ENCODE measurements at regions not wholly inside any gene's neighbourhood (a gene's known extent, or its start where the extent isn't known, plus 50 kb on each side); places are given as distances from the start of the nearest gene placed in this dataset.
A peak's percentile ranks its signal among the peaks of the same experiment; 100 is the strongest.

DNA sequence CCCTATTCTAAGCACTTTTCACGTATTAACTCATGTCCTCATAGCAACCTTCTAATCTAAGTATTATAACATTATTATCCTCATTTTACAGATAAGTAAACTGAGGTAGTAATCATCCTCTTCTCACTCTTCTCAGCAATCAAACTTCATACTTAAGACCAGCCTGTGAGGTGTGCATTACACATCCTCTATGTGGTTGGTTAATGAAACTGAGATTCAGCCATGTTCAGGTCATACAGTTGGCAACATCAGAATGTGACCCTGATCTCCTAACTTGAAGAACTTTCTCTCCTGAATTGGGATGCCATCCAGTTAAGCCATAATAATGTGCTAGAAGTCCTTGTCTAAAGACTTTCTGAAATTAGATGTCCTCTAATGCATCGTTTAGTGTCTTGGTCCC is 275.1 kb upstream of the ANKRD55 start:
- DNase-seq: no peak

DNA sequence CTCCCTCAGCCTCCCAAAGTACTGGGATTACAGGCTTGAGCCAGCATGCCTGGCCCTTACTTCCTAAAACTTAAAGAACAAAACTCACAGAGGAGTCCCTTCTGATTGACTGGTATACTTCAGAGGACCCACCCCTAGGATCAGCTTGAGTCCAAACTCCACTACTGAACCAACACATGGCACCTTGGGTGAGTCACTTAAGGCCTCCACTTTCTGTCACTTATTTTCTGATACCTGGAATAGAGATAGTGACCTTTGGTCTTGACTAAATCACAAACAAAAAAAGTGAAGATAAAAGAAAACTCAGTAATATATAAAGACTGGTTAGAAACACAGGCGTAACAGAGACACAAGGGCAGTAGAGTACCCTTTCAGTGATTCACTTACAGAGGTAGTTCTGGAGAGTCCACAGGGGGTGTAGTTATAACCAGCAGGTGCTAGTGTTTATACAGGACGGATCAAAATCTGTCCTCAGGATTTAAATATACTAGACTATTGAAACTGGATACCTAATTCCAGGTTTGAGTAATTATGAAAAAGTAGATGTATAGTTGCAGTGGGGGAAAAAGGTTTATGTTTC is 274.3 kb upstream of the ANKRD55 start:
- no peak for DNase-seq

DNA sequence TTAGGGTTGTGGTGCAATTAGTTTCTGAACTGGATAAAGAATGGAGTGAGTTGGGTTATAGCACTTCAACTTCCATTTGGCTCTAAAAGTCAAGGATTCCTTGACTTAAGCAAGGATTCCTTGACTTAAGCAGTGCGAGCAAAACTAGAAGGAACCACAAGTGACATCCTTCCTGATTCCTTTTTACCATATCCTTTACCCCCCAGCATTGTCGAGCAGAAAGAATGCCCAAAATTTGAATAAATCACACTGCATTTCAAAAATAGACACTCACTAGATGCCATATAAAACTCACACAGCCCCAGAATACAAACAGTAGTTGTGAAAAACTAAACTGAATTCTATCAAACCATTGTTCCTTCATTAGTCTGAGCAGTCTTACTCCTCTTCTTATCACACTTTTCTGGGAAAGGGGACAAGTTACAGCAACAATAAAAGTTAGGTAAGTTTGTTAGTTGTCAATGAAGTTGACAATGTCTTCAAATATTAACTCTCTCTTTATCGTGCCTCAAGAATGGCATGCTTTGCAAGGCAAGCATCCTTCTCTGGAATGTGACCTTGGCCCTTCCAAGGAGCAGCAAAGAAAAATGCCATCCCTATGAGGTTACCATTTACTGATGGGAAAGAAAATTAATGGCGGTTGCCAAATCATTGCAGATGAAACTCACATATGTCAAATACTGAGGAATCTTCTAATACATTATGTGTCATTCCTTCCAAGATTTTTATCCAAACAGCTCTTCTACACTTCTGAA is 273.3 kb upstream of the ANKRD55 start:
- DNase-seq: no peak

DNA sequence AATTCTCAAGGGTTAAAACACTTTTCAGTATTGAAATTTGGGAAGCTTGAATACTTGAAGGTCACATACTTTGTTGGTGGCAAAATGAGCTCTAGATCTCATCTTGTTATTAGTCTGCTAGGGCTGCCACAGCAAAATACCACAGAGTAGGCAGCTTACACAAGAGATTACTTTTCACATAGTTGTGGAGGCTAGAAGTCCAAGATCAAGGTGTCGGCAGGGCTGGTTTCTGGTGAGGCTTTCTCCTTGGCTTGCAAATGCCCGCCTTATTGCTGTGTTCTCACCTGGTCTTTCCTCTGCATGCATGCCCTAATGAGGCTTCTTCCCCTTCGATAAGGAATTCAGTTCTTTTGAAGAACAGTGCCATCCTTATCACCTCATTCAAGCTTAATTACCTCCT is 270.8 kb upstream of the ANKRD55 start:
- DNase-seq: no peak

DNA sequence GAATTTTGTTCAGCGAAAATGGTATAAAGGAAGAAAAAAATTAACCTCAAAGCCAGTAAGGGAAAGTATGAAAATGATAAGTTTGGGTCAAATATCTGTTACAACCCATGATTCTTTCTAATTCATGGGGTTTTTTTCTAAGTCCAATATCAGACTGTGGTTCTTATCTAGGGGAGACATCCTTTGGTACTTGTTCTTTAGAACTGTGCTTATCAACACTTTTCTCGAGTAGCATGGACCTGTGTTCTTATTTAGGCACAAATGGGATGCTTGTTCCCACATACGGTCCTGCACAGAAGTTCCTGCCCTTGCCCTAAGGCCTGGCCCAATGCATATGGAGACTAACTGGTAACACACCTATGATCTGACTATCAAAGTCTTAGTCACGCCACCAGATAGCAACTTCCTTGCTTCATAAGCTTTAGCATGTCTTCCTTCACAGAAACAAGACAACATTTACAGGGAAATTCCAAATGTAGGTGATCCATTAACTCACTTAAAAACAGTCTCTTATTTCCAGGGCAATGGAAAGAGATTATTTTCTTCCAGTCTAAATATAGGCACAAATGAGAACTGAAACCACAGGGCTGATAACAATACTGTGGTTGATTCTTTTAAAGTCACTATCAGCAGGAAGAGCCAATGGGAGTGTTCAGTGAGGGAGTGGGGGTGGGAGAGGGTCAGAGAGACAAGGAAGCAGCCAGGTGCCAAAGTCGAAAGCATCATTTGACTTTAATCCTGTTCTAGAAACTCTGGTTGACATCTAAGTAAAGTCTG is 268.8 kb upstream of the ANKRD55 start:
- no peak for DNase-seq

DNA sequence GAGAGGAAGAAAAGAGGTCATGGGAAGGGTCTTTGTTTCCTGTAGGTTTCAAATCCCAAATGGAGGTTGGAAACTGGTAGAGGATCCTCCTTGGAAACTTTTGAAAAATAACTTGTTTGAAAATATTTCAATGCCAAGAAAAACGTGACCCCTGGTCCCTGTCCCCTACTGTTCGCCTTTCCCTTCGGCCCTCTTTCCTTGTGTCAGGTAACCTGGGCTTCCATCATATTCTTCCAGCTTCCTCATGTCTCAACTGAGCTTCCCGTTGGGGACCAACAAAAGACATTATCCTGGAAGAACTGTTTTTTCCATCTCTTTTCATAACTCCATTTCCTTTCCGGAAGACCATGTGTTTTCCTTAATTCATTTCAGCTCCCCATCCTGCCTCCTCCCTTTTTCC is 266.8 kb upstream of the ANKRD55 start:
- no peak for DNase-seq

- DNase-seq: no peak
Observed at GRCh38 chr5:56499491-56499890, 266.4 kb upstream of the ANKRD55 start.

DNA sequence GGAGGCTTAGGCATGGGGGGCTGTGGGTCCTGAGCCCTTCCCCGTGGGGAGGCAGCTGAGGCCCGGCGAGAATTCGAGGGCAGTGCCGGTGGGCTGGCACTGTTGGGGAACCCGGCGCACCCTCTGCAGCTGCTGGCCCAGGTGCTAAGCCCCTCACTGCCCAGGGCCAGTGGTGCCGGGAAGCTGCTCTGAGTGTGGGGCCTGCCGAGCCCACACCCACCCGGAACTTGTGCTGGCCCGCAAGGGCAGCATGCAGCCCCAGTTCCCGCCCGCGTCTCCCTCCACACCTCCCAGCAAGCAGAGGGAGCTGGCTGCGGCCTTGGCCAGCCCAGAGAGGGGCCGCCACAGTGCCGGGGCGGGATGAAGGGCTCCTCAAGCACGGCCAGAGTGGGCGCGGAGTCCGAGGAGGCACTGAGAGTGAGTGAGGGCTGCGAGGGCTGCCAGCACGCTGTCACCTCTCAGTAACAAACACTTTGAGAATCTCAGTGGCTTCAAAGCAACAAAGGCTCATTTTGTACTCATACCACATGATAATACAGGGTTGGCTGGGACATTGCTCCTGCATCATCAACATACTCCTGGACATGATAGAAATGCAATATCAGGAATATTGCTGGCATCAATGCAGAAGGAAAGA is 265.7 kb upstream of the ANKRD55 start:
- DNase-seq: no peak

DNA sequence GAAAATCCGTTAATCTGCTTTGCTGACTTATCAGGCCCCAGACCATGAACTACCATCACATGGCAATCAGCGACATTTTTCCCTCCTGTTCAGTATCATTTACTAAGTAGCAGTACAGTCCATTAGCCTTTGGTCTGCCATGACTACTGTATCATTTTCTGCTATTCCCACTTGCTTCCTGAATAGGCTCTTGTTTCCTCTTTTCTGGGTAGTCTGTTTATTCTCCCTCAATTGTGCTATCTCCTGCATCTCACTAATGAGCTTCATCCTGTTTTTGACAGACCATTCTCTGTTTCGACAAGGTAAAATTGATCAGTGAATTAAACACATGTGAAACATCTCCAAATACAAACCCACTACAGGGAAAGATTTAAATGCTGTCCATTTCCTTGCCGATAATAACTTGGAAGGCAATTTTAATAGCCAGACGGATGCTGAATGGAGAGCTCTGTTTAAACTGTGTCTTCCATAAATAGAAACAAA is 263.5 kb upstream of the ANKRD55 start:
- no peak for DNase-seq

DNA sequence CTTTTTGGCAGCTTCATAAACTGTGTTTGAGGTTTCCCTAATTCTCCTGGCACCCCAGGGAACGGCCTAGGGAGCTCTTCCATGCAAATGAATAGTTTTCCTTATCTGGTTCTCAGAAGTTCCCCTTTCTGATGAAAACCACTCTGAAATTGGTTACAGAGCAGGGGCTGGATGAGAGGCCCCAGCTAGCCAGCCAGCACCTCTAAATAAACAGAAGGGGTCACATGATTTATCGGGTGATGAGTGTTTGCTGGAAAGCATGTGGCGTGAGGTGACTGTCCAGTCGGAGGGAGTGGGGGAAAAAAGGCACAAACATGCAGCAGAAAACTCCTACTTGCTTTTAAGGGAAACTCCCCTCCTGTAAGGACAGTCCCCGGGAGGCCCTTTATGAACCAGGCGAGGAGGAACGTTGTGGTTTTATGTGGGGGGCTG is 261.2 kb upstream of the ANKRD55 start:
- DNase-seq: no peak

DNA sequence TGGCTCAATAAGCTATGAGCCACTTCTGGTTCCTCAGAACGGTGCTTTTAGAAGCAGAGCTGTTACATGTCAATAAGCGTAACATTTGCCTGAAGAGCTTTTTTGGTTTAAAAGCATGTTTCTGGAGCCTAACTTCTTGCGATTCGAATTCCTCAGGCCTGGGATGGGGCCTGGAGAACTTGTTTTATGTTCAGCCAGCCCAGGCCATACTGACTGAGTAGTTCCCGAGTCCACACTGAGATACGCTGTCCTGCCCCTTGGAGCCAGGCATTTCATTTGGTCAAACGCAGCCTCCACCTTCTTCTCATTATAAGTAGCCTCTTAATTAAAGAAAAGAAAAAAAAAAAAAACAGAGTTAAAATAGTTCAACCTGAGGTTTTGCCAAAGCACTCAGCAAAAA is 260.6 kb upstream of the ANKRD55 start:
- DNase-seq: peak; percentile 28

DNA sequence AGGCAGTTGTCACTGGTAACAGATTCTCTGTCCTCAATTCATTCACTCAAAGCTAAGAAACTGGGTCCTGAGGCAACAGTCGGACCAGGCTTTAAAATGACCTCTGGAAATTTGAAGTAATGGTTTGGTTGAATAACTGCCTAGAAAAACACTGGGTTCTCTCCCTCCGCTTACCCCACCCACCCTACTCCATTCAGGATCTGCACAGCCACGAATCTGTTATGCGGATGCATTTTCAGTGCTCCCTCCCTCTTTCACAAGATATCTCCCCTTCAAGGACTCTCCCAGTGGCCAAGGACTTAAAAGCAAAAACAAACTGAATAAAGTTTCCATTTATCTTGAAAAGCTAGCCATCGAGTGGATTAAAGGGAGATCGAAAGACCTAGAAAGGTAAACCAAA is 260.2 kb upstream of the ANKRD55 start:
- no peak for DNase-seq

DNA sequence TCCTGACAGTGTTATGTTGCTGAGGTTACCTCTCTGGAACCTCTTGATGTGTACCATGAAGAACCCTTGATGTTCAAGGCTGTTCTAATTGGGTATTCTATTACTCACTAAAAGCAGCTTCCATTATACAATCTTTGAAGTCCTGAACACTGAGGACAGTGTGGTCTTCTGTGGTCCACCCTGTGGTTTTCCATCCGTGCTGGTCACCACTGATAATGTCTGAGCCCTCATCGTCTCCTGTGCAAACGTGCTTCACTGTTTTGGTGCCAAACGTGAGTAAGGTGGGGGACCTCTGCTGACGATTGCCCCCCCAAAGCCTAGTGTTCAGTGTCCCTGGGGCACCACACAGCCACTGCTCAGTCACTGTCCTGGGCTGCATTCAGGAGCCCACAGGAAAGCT is 259.7 kb upstream of the ANKRD55 start:
- no peak for DNase-seq

GRCh38 chr5:56490971-56491468 is 257.9 kb upstream of the ANKRD55 start:
- no peak for DNase-seq

GRCh38 chr5:56489272-56489671 is 256.1 kb upstream of the ANKRD55 start:
- DNase-seq: no peak

DNA sequence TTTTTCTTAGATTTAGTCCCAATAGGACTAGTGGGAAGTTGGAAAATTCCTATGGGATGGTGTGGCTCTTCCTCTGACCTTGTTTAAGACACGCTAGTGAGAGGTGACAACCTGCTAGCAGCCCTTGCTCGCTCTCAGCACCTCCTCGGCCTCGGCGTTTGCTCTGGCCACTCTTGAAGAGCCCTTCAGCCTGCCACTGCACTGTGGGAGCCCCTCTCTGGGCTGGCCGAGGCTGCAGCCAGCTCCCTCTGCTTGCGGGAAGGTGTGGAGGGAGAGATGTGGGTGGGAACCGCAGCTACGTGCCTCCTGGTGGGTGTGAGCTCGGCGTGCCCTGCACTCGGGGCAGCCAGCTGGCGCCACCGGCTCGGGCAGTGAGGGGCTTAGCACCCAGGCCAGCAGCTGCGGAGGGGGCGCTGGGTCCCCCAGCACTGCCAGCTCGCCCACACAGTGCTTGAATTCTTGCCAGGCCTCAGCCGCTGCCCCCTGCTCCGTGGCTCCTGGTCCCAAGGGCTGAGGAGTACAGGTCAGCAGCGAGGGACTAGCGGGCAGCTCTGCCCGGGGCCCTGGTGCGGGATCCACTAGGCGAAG is 254.5 kb upstream of the ANKRD55 start:
- no peak for DNase-seq

GRCh38 chr5:56482363-56482762 is 249.2 kb upstream of the ANKRD55 start:
- no peak for DNase-seq

DNA sequence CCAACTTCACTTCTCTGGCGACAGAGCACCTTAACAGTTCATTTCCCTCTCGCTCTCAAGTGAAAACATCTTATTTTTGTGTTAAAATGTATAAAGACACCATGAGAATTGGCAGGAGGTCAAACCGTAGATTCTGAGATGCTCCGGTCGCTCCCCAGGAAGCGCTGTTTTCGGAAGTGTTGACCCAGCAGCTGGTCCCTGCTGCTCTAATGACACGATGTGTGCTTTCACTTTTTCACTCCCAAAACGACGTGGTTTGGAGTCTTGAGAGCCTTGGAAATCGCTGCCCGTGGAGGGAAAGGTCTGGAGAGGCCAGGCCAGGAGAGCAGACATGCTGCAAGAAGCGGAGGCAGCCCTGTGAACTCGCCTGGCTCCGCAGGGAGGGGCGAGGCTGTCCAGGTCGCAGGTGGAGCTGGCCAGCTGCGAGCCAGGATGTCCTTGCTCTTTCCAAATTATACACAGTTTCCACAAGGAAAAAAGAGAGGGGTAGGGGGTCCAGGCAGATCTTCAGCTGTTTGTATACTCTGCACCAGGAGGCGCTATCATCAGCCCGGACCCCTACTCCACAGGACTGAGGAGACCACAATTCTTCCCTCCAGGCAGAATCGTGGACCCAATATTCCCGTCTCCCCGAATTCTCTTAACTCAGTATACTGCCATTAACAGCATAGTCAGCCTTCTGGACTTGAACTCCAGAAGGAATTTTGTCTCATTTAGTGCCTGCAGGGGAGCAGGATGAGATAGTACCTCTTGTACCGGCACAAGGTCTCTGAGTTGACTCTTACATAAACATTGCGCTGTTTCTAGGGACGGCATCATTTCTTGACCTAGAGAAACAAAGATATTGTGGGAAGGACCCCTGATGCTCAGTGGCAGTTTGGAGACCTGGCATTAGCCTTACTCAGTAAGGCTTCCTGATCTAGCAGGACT is 248.6 kb upstream of the ANKRD55 start:
- DNase-seq: peak; percentile 16

- DNase-seq: no peak
Observed at GRCh38 chr5:56480705-56481427, 247.7 kb upstream of the ANKRD55 start.

- DNase-seq: no peak
Observed at GRCh38 chr5:56480078-56480704, 247.1 kb upstream of the ANKRD55 start.

GRCh38 chr5:56479696-56480077 is 246.6 kb upstream of the ANKRD55 start:
- DNase-seq: no peak
